OCI-LY1 (cell line): ENCODE measurements at regions not wholly inside any gene's neighbourhood (a gene's known extent, or its start where the extent isn't known, plus 50 kb on each side); places are given as distances from the start of the nearest gene placed in this dataset.

Source experiments
- H2AFZ ChIP-seq: fragments of 200-600 bp; sonication (generic), shearing (Covaris generic); 2 replicates; pipeline ENCODE4 v1.6.0; 2014; ENCODE audit warnings: antibody characterized with exemption, mild to moderate bottlenecking, low read length
- H3F3A ChIP-seq: fragments of 200-600 bp; sonication (generic), shearing (Covaris generic); 2 replicates; pipeline ENCODE4 v1.6.0; 2014; ENCODE audit warnings: mild to moderate bottlenecking, antibody characterized with exemption, low read length, moderate library complexity; ENCODE audit not compliant: insufficient read depth
- H3K27ac ChIP-seq: fragments of 200-600 bp; sonication (generic); 2 replicates; pipeline ENCODE4 v1.5.1; 2014; ENCODE audit warnings: low read length, mixed run types, mild to moderate bottlenecking, low read depth; ENCODE audit not compliant: poor library complexity, severe bottlenecking
- H3K27me3 ChIP-seq: fragments of 200-600 bp; sonication (generic); 2 replicates; pipeline ENCODE4 v1.6.0; 2014; ENCODE audit warnings: antibody characterized with exemption, mild to moderate bottlenecking, low read length, moderate library complexity; ENCODE audit not compliant: insufficient read depth
- H3K36me3 ChIP-seq: fragments of 200-600 bp; sonication (generic); 2 replicates; pipeline ENCODE4 v1.6.1; 2014; ENCODE audit warnings: mild to moderate bottlenecking, antibody characterized with exemption, low read length, moderate library complexity, mixed read lengths; ENCODE audit not compliant: insufficient read depth
- H3K4me1 ChIP-seq: fragments of 200-600 bp; sonication (generic); 2 replicates; pipeline ENCODE4 v1.5.1; 2014; ENCODE audit warnings: mild to moderate bottlenecking, low read length, moderate library complexity; ENCODE audit not compliant: insufficient read depth, severe bottlenecking
- H3K4me2 ChIP-seq: fragments of 200-600 bp; sonication (generic), shearing (Covaris generic); 2 replicates; pipeline ENCODE4 v1.6.1; 2014; ENCODE audit warnings: low read length
- H3K4me3 ChIP-seq: fragments of 200-600 bp; sonication (generic); 2 replicates; pipeline ENCODE4 v1.5.1; 2014; ENCODE audit warnings: low read length, low read depth, mild to moderate bottlenecking, mixed read lengths; ENCODE audit not compliant: poor library complexity, severe bottlenecking
- H3K79me2 ChIP-seq: fragments of 200-600 bp; shearing (Covaris generic); 2 replicates; pipeline ENCODE4 v1.6.1; 2016; ENCODE audit warnings: mixed run types, low read length, mixed read lengths; ENCODE audit not compliant: insufficient read depth
- H3K9ac ChIP-seq: fragments of 200-600 bp; sonication (generic), shearing (Covaris generic); 2 replicates; pipeline ENCODE4 v1.6.1; 2014; ENCODE audit warnings: mild to moderate bottlenecking, low read length, mixed read lengths
- H3K9me2 ChIP-seq: fragments of 200-600 bp; sonication (generic), shearing (Covaris generic); 2 replicates; pipeline ENCODE4 v1.6.1; 2014; ENCODE audit warnings: low read depth, mild to moderate bottlenecking, low read length, mixed read lengths
- H3K9me3 ChIP-seq: fragments of 200-600 bp; shearing (Covaris generic); 2 replicates; pipeline ENCODE4 v1.6.1; 2014; ENCODE audit warnings: low read length, mixed read lengths
- H4K20me1 ChIP-seq: fragments of 200-600 bp; sonication (generic), shearing (Covaris generic); 2 replicates; pipeline ENCODE4 v1.6.0; 2016; ENCODE audit warnings: mild to moderate bottlenecking, low read length; ENCODE audit not compliant: insufficient read depth
- CTCF ChIP-seq: fragments of 200-600 bp; sonication (generic), shearing (Covaris generic); IDR thresholded peaks from 2 replicates; pipeline ENCODE4 v1.5.1; 2017; ENCODE audit warnings: mild to moderate bottlenecking, antibody characterized with exemption, low read length, moderate library complexity, mixed read lengths
- EZH2 ChIP-seq: fragments of 200-600 bp; sonication (generic), shearing (Covaris generic); IDR thresholded peaks from 2 replicates; pipeline ENCODE4 v1.8.0; 2017; ENCODE audit warnings: borderline replicate concordance, mixed run types, mild to moderate bottlenecking, antibody characterized with exemption, low read length, moderate library complexity, mixed read lengths

DNA sequence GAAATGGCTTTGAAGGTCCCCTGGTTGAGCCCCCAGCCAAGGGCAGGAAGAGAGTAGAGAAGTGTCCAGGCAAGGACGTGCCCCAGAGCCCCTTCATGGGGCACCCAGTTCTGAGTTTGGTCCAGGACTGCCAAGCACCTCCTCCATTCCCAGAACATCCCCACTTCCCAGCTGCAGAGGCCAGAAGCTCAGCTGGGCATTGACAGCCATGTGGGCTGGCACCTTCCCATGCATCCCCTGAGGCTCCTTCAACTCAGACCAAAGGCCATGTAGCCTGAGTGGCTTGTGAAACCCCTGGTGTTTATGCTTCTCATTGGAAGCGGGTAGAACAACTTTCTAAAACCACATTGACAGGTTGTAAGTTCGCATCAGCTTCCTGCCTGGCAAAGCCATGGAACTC is 789.6 kb downstream of the TBC1D22A start:
- Histone ChIP-seq H3K27me3 (peaks cover 10% of the 10 kb centered on the region; the same call in 1 of the 2 replicates), H4K20me1 (no peaks in the 10 kb centered on the region), H3K4me1 (no peaks in the 10 kb centered on the region), H3K9me2 (no peaks in the 10 kb centered on the region), H3K27ac (no peak overlapping the region), H3K4me2 (no peak overlapping the region), H3K36me3 (no peaks in the 10 kb centered on the region), H3K9me3 (no peaks in the 10 kb centered on the region), H3F3A (no peaks in the 10 kb centered on the region), H3K79me2 (no peaks in the 10 kb centered on the region), H2AFZ (no peak overlapping the region), H3K4me3 (no peak overlapping the region), H3K9ac (no peak overlapping the region)
- TF ChIP-seq EZH2 (no peak), CTCF (no peak)

- Histone ChIP-seq H2AFZ (no peak overlapping the region), H3K9ac (no peak overlapping the region), H3K9me3 (no peaks in the 10 kb centered on the region), H3K79me2 (no peaks in the 10 kb centered on the region), H3K36me3 (no peaks in the 10 kb centered on the region), H3K9me2 (no peaks in the 10 kb centered on the region), H3K4me2 (no peak overlapping the region), H3K4me1 (no peaks in the 10 kb centered on the region), H3K27me3 (peaks cover 11% of the 10 kb centered on the region; the same call in 1 of the 2 replicates), H3K4me3 (no peak overlapping the region), H4K20me1 (no peaks in the 10 kb centered on the region), H3F3A (no peaks in the 10 kb centered on the region), H3K27ac (no peak overlapping the region)
- TF ChIP-seq CTCF = no peak
- TF ChIP-seq EZH2 = no peak
These were observed 789.0 kb downstream of the TBC1D22A start for GRCh38 chr22:47551431-47551775.

- Histone ChIP-seq H3K27me3 (peaks cover 17% of the 10 kb centered on the region; the same call in 1 of the 2 replicates), H4K20me1 (no peaks in the 10 kb centered on the region), H3K4me2 (no peak overlapping the region), H3K9me2 (no peaks in the 10 kb centered on the region), H2AFZ (no peak overlapping the region), H3K79me2 (no peaks in the 10 kb centered on the region), H3F3A (no peaks in the 10 kb centered on the region), H3K36me3 (no peaks in the 10 kb centered on the region), H3K9ac (no peak overlapping the region), H3K4me1 (no peaks in the 10 kb centered on the region), H3K9me3 (no peaks in the 10 kb centered on the region), H3K27ac (no peak overlapping the region), H3K4me3 (no peak overlapping the region)
- TF ChIP-seq EZH2 (no peak), CTCF (no peak)
These were observed 788.3 kb downstream of the TBC1D22A start for GRCh38 chr22:47550524-47551430.
